Neural progenitor cell (in vitro differentiated cells): ENCODE measurements at regions not wholly inside any gene's neighbourhood (a gene's known extent, or its start where the extent isn't known, plus 50 kb on each side); places are given as distances from the start of the nearest gene placed in this dataset.

ENCODE experiments used
- DNase-seq: peaks from one replicate; pipeline ENCODE4 v3.0.0-alpha.2; 2016; ENCODE audit warnings: low spot score
- H2AFZ ChIP-seq: fragments of 200-600 bp; sonication (generic); replicated peaks from 2 replicates; pipeline ENCODE4 v1.6.1; 2016; ENCODE audit warnings: antibody characterized with exemption
- H3F3A ChIP-seq: fragments of 200-600 bp; sonication (generic); 2 replicates; pipeline ENCODE4 v1.6.1; 2016; ENCODE audit warnings: antibody characterized with exemption, low read depth
- H3K27ac ChIP-seq: fragments of 200-600 bp; sonication (generic); 2 replicates; pipeline ENCODE4 v1.5.1; 2016; ENCODE audit warnings: mild to moderate bottlenecking
- H3K27me3 ChIP-seq: fragments of 200-600 bp; sonication (generic); 2 replicates; pipeline ENCODE4 v1.6.1; 2016; ENCODE audit warnings: mild to moderate bottlenecking, moderate library complexity
- H3K36me3 ChIP-seq: fragments of 200-600 bp; sonication (generic); 2 replicates; pipeline ENCODE4 v1.5.1; 2016
- H3K4me1 ChIP-seq: fragments of 200-600 bp; sonication (generic); 2 replicates; pipeline ENCODE4 v1.6.1; 2016; ENCODE audit warnings: mixed run types
- H3K4me2 ChIP-seq: fragments of 200-600 bp; sonication (generic); 2 replicates; pipeline ENCODE4 v1.6.1; 2016
- H3K4me3 ChIP-seq: fragments of 200-600 bp; sonication (generic); 2 replicates; pipeline ENCODE4 v1.5.1; 2016
- H3K79me2 ChIP-seq: fragments of 200-600 bp; sonication (generic); 2 replicates; pipeline ENCODE4 v1.6.1; 2016; ENCODE audit warnings: low read depth
- H3K9ac ChIP-seq: fragments of 200-600 bp; sonication (generic); 2 replicates; pipeline ENCODE4 v1.6.1; 2016
- H3K9me3 ChIP-seq: fragments of 200-600 bp; sonication (generic); 2 replicates; pipeline ENCODE4 v1.5.1; 2016; ENCODE audit warnings: low read depth
- H4K20me1 ChIP-seq: fragments of 200-600 bp; sonication (generic); 2 replicates; pipeline ENCODE4 v1.6.1; 2016; ENCODE audit warnings: low read depth
- H3K27ac Mint-ChIP-seq: 3 replicates; pipeline ENCODE4 v1.8.0; 2021; ENCODE audit warnings: mixed read lengths
- H3K27me3 Mint-ChIP-seq: 2 replicates; pipeline ENCODE4 v1.8.0; 2022; ENCODE audit warnings: low read depth, mild to moderate bottlenecking, inconsistent platforms, moderate library complexity, mixed read lengths; ENCODE audit not compliant: insufficient read depth
- H3K36me3 Mint-ChIP-seq: 3 replicates; pipeline ENCODE4 v1.8.0; 2021; ENCODE audit warnings: mixed read lengths
- H3K4me1 Mint-ChIP-seq: 3 replicates; pipeline ENCODE4 v1.8.0; 2021; ENCODE audit warnings: mixed read lengths
- H3K4me3 Mint-ChIP-seq: 3 replicates; pipeline ENCODE4 v1.8.0; 2021; ENCODE audit warnings: mild to moderate bottlenecking, moderate library complexity, mixed read lengths
- H3K9me3 Mint-ChIP-seq: 3 replicates; pipeline ENCODE4 v1.8.0; 2020; ENCODE audit warnings: mixed read lengths
- CTCF ChIP-seq: fragments of 200-600 bp; sonication (generic); IDR thresholded peaks from 2 replicates; pipeline ENCODE4 v1.5.1; 2017; ENCODE audit warnings: antibody characterized with exemption, mild to moderate bottlenecking
- EZH2 ChIP-seq: fragments of 200-600 bp; sonication (generic); IDR thresholded peaks from 2 replicates; pipeline ENCODE4 v1.6.1; 2017; ENCODE audit warnings: antibody characterized with exemption, mild to moderate bottlenecking, moderate library complexity
- EZH2phosphoT487 ChIP-seq: fragments of 200-600 bp; sonication (generic); IDR thresholded peaks from 2 replicates; pipeline ENCODE4 v1.6.1; 2017; ENCODE audit warnings: antibody characterized with exemption

GRCh38 chr2:242022550-242023290, 153.2 kb downstream of the RTP5 start:
- H3K4me2 ChIP-seq: no peak overlapping the region
- no peak overlapping the region for H2AFZ ChIP-seq
- Mint-ChIP-seq H3K27me3 (peaks cover 19% of the 10 kb centered on the region), H3K27ac (no peak overlapping the region), H3K4me1 (no peaks in the 10 kb centered on the region), H3K9me3 (peaks cover 20% of the 10 kb centered on the region), H3K36me3 (peaks cover 1% of the 10 kb centered on the region), H3K4me3 (no peak overlapping the region)
- H3K9ac ChIP-seq: no peak overlapping the region
- H3F3A ChIP-seq: no peaks in the 10 kb centered on the region
- H3K79me2 ChIP-seq: no peaks in the 10 kb centered on the region
- no peaks in the 10 kb centered on the region for H3K4me1 ChIP-seq
- no peak for TF ChIP-seq EZH2
- no peak for TF ChIP-seq CTCF
- H3K4me3 ChIP-seq: no peak overlapping the region
- H4K20me1 ChIP-seq: no peaks in the 10 kb centered on the region
- H3K27me3 ChIP-seq: no peaks in the 10 kb centered on the region
- H3K9me3 ChIP-seq: no peaks in the 10 kb centered on the region
- no peak for DNase-seq
- H3K36me3 ChIP-seq: no peaks in the 10 kb centered on the region
- no peak overlapping the region for H3K27ac ChIP-seq

- TF ChIP-seq CTCF (no peak), EZH2 (no peak), EZH2phosphoT487 (no peak)
- H3K27ac Mint-ChIP-seq: no peak overlapping the region
- no peak overlapping the region for H3K4me2 ChIP-seq
- H3K9me3 ChIP-seq: no peaks in the 10 kb centered on the region
- H3K27me3 Mint-ChIP-seq: peaks cover 28% of the 10 kb centered on the region
- no peaks in the 10 kb centered on the region for H3F3A ChIP-seq
- H3K27ac ChIP-seq: no peak overlapping the region
- H3K9me3 Mint-ChIP-seq: peaks cover 20% of the 10 kb centered on the region
- H2AFZ ChIP-seq: no peak overlapping the region
- H3K36me3 Mint-ChIP-seq: peaks cover 1% of the 10 kb centered on the region
- no peak overlapping the region for H3K4me3 ChIP-seq
- H3K27me3 ChIP-seq: no peaks in the 10 kb centered on the region
- no peaks in the 10 kb centered on the region for H3K4me1 Mint-ChIP-seq
- no peaks in the 10 kb centered on the region for H3K79me2 ChIP-seq
- DNase-seq: no peak
- H4K20me1 ChIP-seq: no peaks in the 10 kb centered on the region
- no peaks in the 10 kb centered on the region for H3K36me3 ChIP-seq
- no peak overlapping the region for H3K9ac ChIP-seq
- H3K4me1 ChIP-seq: no peaks in the 10 kb centered on the region
- no peak overlapping the region for H3K4me3 Mint-ChIP-seq
Observed at GRCh38 chr2:242024751-242025355, 155.3 kb downstream of the RTP5 start.

GRCh38 chr2:242027676-242028450, 158.3 kb downstream of the RTP5 start:
- Histone ChIP-seq H3K9me3 (no peaks in the 10 kb centered on the region), H3K36me3 (no peaks in the 10 kb centered on the region), H3K4me2 (no peak overlapping the region), H2AFZ (no peak overlapping the region), H3K27me3 (no peaks in the 10 kb centered on the region), H3F3A (no peaks in the 10 kb centered on the region), H3K79me2 (no peaks in the 10 kb centered on the region), H3K27ac (no peak overlapping the region), H3K9ac (no peak overlapping the region), H3K4me3 (no peak overlapping the region), H4K20me1 (no peaks in the 10 kb centered on the region), H3K4me1 (no peaks in the 10 kb centered on the region)
- DNase-seq: no peak
- Mint-ChIP-seq H3K27ac (no peak overlapping the region), H3K4me3 (no peak overlapping the region), H3K4me1 (no peaks in the 10 kb centered on the region), H3K9me3 (peaks cover 15% of the 10 kb centered on the region), H3K36me3 (peaks cover 1% of the 10 kb centered on the region), H3K27me3 (peaks cover 25% of the 10 kb centered on the region)
- no peak for TF ChIP-seq EZH2
- no peak for TF ChIP-seq EZH2phosphoT487
- no peak for TF ChIP-seq CTCF
